Activated naive CD8-positive, alpha-beta T cell treated with anti-CD3 and anti-CD28 coated beads, Interleukin-2, amount 50 U/mL, for 16 hours (primary cell): ENCODE measurements at regions not wholly inside any gene's neighbourhood (a gene's known extent, or its start where the extent isn't known, plus 50 kb on each side); places are given as distances from the start of the nearest gene placed in this dataset.

Experiments used
- DNase-seq: peaks from one replicate; pipeline ENCODE4 v3.0.0-alpha.2; 2020; ENCODE audit warnings: low read depth, low spot score

- DNase-seq = no peak
Observed at GRCh38 chr1:239779962-239780361, 311.7 kb upstream of the FMN2 start.

- no peak for DNase-seq
Observed at GRCh38 chr1:239784896-239785295, 306.8 kb upstream of the FMN2 start.

GRCh38 chr1:239785576-239785975 lies 306.1 kb upstream of the FMN2 start:
- no peak for DNase-seq

- no peak for DNase-seq
Observed at GRCh38 chr1:239786464-239786863, 305.2 kb upstream of the FMN2 start.

GRCh38 chr1:239792157-239792556 lies 299.5 kb upstream of the FMN2 start:
- no peak for DNase-seq

- no peak for DNase-seq
Observed at GRCh38 chr1:239795304-239795703, 296.4 kb upstream of the FMN2 start.

GRCh38 chr1:239799617-239800016 lies 292.1 kb upstream of the FMN2 start:
- no peak for DNase-seq

GRCh38 chr1:239800861-239801260 lies 290.8 kb upstream of the FMN2 start:
- no peak for DNase-seq

GRCh38 chr1:239802275-239802674 lies 289.4 kb upstream of the FMN2 start:
- DNase-seq = no peak

GRCh38 chr1:239803781-239804180 lies 287.9 kb upstream of the FMN2 start:
- no peak for DNase-seq

GRCh38 chr1:239804266-239804665 lies 287.4 kb upstream of the FMN2 start:
- DNase-seq = no peak

GRCh38 chr1:239805042-239805441 lies 286.6 kb upstream of the FMN2 start:
- DNase-seq = no peak

GRCh38 chr1:239805851-239806772 lies 285.6 kb upstream of the FMN2 start:
- DNase-seq = no peak

- DNase-seq = no peak
Observed at GRCh38 chr1:239806897-239807296, 284.8 kb upstream of the FMN2 start.

- no peak for DNase-seq
Observed at GRCh38 chr1:239807361-239807760, 284.3 kb upstream of the FMN2 start.

GRCh38 chr1:239810061-239810481 lies 281.6 kb upstream of the FMN2 start:
- DNase-seq = no peak

GRCh38 chr1:239811211-239811885 lies 280.3 kb upstream of the FMN2 start:
- DNase-seq = no peak

- DNase-seq = no peak
Observed at GRCh38 chr1:239812580-239812979, 279.1 kb upstream of the FMN2 start.

- DNase-seq = no peak
Observed at GRCh38 chr1:239814306-239814881, 277.3 kb upstream of the FMN2 start.

GRCh38 chr1:239815074-239815473 lies 276.6 kb upstream of the FMN2 start:
- DNase-seq = no peak

- DNase-seq = no peak
Observed at GRCh38 chr1:239816081-239816782, 275.5 kb upstream of the FMN2 start.

- no peak for DNase-seq
Observed at GRCh38 chr1:239817276-239817675, 274.4 kb upstream of the FMN2 start.
